HG03342 (cell line): ENCODE measurements at regions not wholly inside any gene's neighbourhood (a gene's known extent, or its start where the extent isn't known, plus 50 kb on each side); places are given as distances from the start of the nearest gene placed in this dataset.
"Not testable (repeated sequence)": the region's sequence is repeated elsewhere in the genome, so short reads cannot be mapped to it uniquely, and the experiment has no call there.

Source experiments
- ATAC-seq: cut with Tn5 transposase; IDR thresholded peaks from one replicate; pipeline ENCODE4 v1.9.1; 2021; ENCODE audit warnings: mild to moderate bottlenecking, moderate library complexity; ENCODE audit not compliant: unreplicated experiment

GRCh38 chr10:118943253-118943652 lies 86.3 kb upstream of the NANOS1 start:
- no peak for ATAC-seq

GRCh38 chr10:118944959-118945633 lies 84.4 kb upstream of the NANOS1 start:
- no peak for ATAC-seq

GRCh38 chr10:118948786-118949185 lies 80.7 kb upstream of the NANOS1 start:
- no peak for ATAC-seq

GRCh38 chr10:118950190-118950680 lies 79.3 kb upstream of the NANOS1 start:
- no peak for ATAC-seq

GRCh38 chr10:118950997-118951637 lies 78.4 kb upstream of the NANOS1 start:
- ATAC-seq, result no peak

- no peak for ATAC-seq
These were observed 76.8 kb upstream of the NANOS1 start for GRCh38 chr10:118952493-118953295.

GRCh38 chr10:118953598-118954393 lies 75.7 kb upstream of the NANOS1 start:
- ATAC-seq, result no peak

GRCh38 chr10:118955531-118955930 lies 74.0 kb upstream of the NANOS1 start:
- ATAC-seq, result no peak

GRCh38 chr10:118955951-118956801 lies 73.3 kb upstream of the NANOS1 start:
- no peak for ATAC-seq

- ATAC-seq, result no peak
These were observed 72.6 kb upstream of the NANOS1 start for GRCh38 chr10:118956802-118957442.

GRCh38 chr10:118957443-118957825 lies 72.1 kb upstream of the NANOS1 start:
- no peak for ATAC-seq

GRCh38 chr10:118957966-118958365 lies 71.5 kb upstream of the NANOS1 start:
- no peak for ATAC-seq

- no peak for ATAC-seq
These were observed 71.0 kb upstream of the NANOS1 start for GRCh38 chr10:118958559-118958958.

- no peak for ATAC-seq
These were observed 70.3 kb upstream of the NANOS1 start for GRCh38 chr10:118958984-118959925.

- no peak for ATAC-seq
These were observed 69.1 kb upstream of the NANOS1 start for GRCh38 chr10:118960157-118961090.

GRCh38 chr10:118961436-118961835 lies 68.1 kb upstream of the NANOS1 start:
- ATAC-seq, result no peak

GRCh38 chr10:118962331-118962868 lies 67.1 kb upstream of the NANOS1 start:
- not testable (repeated sequence) for ATAC-seq
